SK-N-MC (cell line): ENCODE measurements at regions not wholly inside any gene's neighbourhood (a gene's known extent, or its start where the extent isn't known, plus 50 kb on each side); places are given as distances from the start of the nearest gene placed in this dataset.

Source experiments
- EZH2 ChIP-seq: fragments of 200-600 bp; sonication (generic); IDR thresholded peaks from one replicate; pipeline ENCODE4 v1.6.1; 2017; ENCODE audit warnings: antibody characterized with exemption
- FOXP2 ChIP-seq: optimal IDR thresholded peaks from 2 replicates; pipeline ENCODE3; 2011; ENCODE audit warnings: mild to moderate bottlenecking, moderate library complexity; ENCODE audit not compliant: insufficient read depth; ENCODE audit errors: extremely low read length, control extremely low read depth
- POLR2AphosphoS5 ChIP-seq: IDR thresholded peaks from 2 replicates; pipeline ENCODE4 v1.6.1; 2012; ENCODE audit warnings: mild to moderate bottlenecking, low read depth, low read length, borderline replicate concordance

- TF ChIP-seq POLR2AphosphoS5, result no peak
- TF ChIP-seq EZH2, result no peak
- no peak for TF ChIP-seq FOXP2
These were observed 57.7 kb upstream of the KLF4 start for GRCh38 chr9:107547303-107547702.
